Fibroblast of villous mesenchyme (primary cell): ENCODE measurements at regions not wholly inside any gene's neighbourhood (a gene's known extent, or its start where the extent isn't known, plus 50 kb on each side); places are given as distances from the start of the nearest gene placed in this dataset.

Source experiments
- DNase-seq: peaks from one replicate; pipeline ENCODE4 v3.0.0-alpha.2; 2010; ENCODE audit warnings: low read depth
- H3K4me3 ChIP-seq: 2 replicates; pipeline ENCODE4 v1.5.1; 2011; ENCODE audit warnings: low read depth, mild to moderate bottlenecking, low read length
- CTCF ChIP-seq: IDR thresholded peaks from 2 replicates; pipeline ENCODE4 v1.5.1; 2012; ENCODE audit warnings: low read depth, mild to moderate bottlenecking, low read length; ENCODE audit not compliant: insufficient read depth

GRCh38 chr1:30374400-30375070 is 348.9 kb downstream of the MATN1 start:
- no peak for TF ChIP-seq CTCF
- DNase-seq: no peak
- H3K4me3 ChIP-seq: no peak overlapping the region

- no peak overlapping the region for H3K4me3 ChIP-seq
- DNase-seq: no peak
- no peak for TF ChIP-seq CTCF
These were observed 349.6 kb downstream of the MATN1 start for GRCh38 chr1:30373471-30374399.

GRCh38 chr1:30372792-30373433 is 350.5 kb downstream of the MATN1 start:
- DNase-seq: no peak
- H3K4me3 ChIP-seq: no peak overlapping the region
- TF ChIP-seq CTCF: no peak

- no peak overlapping the region for H3K4me3 ChIP-seq
- no peak for TF ChIP-seq CTCF
- DNase-seq: no peak
These were observed 351.2 kb downstream of the MATN1 start for GRCh38 chr1:30371888-30372791.

- no peak overlapping the region for H3K4me3 ChIP-seq
- DNase-seq: no peak
- no peak for TF ChIP-seq CTCF
These were observed 352.1 kb downstream of the MATN1 start for GRCh38 chr1:30371179-30371788.
